ENCODE measurements at regions not wholly inside any gene's neighbourhood (a gene's known extent, or its start where the extent isn't known, plus 50 kb on each side); places are given as distances from the start of the nearest gene placed in this dataset.

- no peak for DNase-seq (ENCODE audit: extremely low read depth, low read depth)
- no peak for TF ChIP-seq CTCF (IDR thresholded peaks at IDR 0.05; ENCODE audit: low read depth, low read length, missing control alignments)
- no peak overlapping the region for H3K4me3 ChIP-seq (replicated peaks; ENCODE audit: low read depth, low read length)
Observed at GRCh38 chr6:164477790-164478189, 831.6 kb downstream of the C6orf118 start.

- no peak overlapping the region for H3K4me3 ChIP-seq (replicated peaks; ENCODE audit: low read depth, low read length)
- TF ChIP-seq CTCF (IDR thresholded peaks at IDR 0.05; ENCODE audit: low read depth, low read length, missing control alignments): no peak
- no peak for DNase-seq (ENCODE audit: extremely low read depth, low read depth)
Observed at GRCh38 chr6:164477101-164477500, 832.3 kb downstream of the C6orf118 start.

GRCh38 chr6:164469276-164469949 is 840.0 kb downstream of the C6orf118 start:
- no peak for TF ChIP-seq CTCF (IDR thresholded peaks at IDR 0.05; ENCODE audit: low read depth, low read length, missing control alignments)
- no peak for DNase-seq (ENCODE audit: extremely low read depth, low read depth)

GRCh38 chr6:164455835-164456234 is 853.6 kb downstream of the C6orf118 start:
- TF ChIP-seq CTCF (IDR thresholded peaks at IDR 0.05; ENCODE audit: low read depth, low read length, missing control alignments): no peak
- no peak for DNase-seq (ENCODE audit: extremely low read depth, low read depth)
- no peak overlapping the region for H3K4me3 ChIP-seq (replicated peaks; ENCODE audit: low read depth, low read length)

More at GRCh38 chr6:164469276-164469949, 840.0 kb downstream of the C6orf118 start:
- H3K4me3 ChIP-seq (replicated peaks; ENCODE audit: low read depth, low read length): no peak overlapping the region

- DNase-seq (ENCODE audit: extremely low read depth, low read depth): no peak
- no peak for TF ChIP-seq CTCF (IDR thresholded peaks at IDR 0.05; ENCODE audit: low read depth, low read length, missing control alignments)
- no peak overlapping the region for H3K4me3 ChIP-seq (replicated peaks; ENCODE audit: low read depth, low read length)
Observed at GRCh38 chr6:164453835-164454234, 855.6 kb downstream of the C6orf118 start.

GRCh38 chr6:164442572-164442971 is 866.8 kb downstream of the C6orf118 start:
- no peak overlapping the region for H3K4me3 ChIP-seq (replicated peaks; ENCODE audit: low read depth, low read length)
- TF ChIP-seq CTCF (IDR thresholded peaks at IDR 0.05; ENCODE audit: low read depth, low read length, missing control alignments): no peak
- no peak for DNase-seq (ENCODE audit: extremely low read depth, low read depth)

GRCh38 chr6:164439331-164439730 is 870.1 kb downstream of the C6orf118 start:
- H3K4me3 ChIP-seq (replicated peaks; ENCODE audit: low read depth, low read length): no peak overlapping the region
- DNase-seq (ENCODE audit: extremely low read depth, low read depth): no peak
- TF ChIP-seq CTCF (IDR thresholded peaks at IDR 0.05; ENCODE audit: low read depth, low read length, missing control alignments): no peak

Measured in HFF-Myc (cell line).